H1 (cell line): ENCODE measurements at regions not wholly inside any gene's neighbourhood (a gene's known extent, or its start where the extent isn't known, plus 50 kb on each side); places are given as distances from the start of the nearest gene placed in this dataset.

Source experiments
- CTCF ChIP-seq, 3 experiments: IDR thresholded peaks; 1 replicate in 2 of 3; 2 replicates in 1 of 3; pipeline versions ENCODE4 v1.5.1 to v1.6.1; 2011; ENCODE audit warnings: low read length in 3 of 3, mild to moderate bottlenecking in 3 of 3, inconsistent platforms in 2 of 3, low read depth in 1 of 3, moderate library complexity in 1 of 3; ENCODE audit not compliant: insufficient read depth in 1 of 3; ENCODE audit errors: control extremely low read depth in 1 of 3
- TAF1 ChIP-seq: IDR thresholded peaks from 2 replicates; pipeline ENCODE4 v1.6.1; 2011; ENCODE audit warnings: mild to moderate bottlenecking, low read depth, low read length
- TBP ChIP-seq: IDR thresholded peaks from 2 replicates; pipeline ENCODE4 v1.6.1; 2011; ENCODE audit warnings: low read depth, low read length, improper control_type of control experiment

DNA sequence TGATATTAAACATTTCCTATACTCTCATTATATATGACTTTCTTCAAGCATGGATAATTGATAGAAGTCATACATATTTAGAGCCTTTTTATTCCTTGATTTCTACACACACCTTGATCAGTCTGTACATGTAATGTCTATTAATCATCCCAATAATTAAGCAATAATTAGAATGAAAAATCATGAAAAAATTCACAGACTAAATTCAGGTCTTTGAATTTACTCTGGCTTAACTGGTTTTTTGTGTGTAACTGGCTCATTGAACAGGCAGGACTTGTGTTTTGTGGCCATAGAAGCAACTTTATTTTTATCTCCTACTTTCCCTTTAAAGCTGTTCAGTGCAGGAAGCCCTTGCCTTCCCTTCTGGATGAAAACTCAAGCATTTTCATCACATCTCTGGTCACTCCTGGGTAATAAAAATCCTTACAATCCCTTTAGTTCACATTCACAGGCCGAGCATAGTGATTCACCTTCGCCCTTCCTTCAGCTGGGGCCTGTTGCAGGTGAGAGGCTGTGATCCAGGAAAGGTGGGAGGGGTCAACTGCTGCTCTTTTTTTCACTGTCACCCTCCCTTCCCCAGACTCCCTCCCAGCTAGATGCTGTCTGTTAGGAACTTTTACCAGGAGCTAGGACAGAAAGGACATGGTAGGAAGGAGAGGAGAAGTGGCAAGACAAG is 58.0 kb upstream of the ITSN2 start (continued):
- TF ChIP-seq CTCF (IDR thresholded peaks at IDR 0.05; ENCODE audit: control extremely low read depth in 1 of 3, insufficient read depth in 1 of 3, low read depth in 1 of 3, low read length in 3 of 3) = no peak
- no peak for TF ChIP-seq TAF1
- no peak for TF ChIP-seq TBP
